ENCODE measurements at regions not wholly inside any gene's neighbourhood (a gene's known extent, or its start where the extent isn't known, plus 50 kb on each side); places are given as distances from the start of the nearest gene placed in this dataset.
"Not testable (repeated sequence)": the region's sequence is repeated elsewhere in the genome, so short reads cannot be mapped to it uniquely, and the experiment has no call there.

DNA sequence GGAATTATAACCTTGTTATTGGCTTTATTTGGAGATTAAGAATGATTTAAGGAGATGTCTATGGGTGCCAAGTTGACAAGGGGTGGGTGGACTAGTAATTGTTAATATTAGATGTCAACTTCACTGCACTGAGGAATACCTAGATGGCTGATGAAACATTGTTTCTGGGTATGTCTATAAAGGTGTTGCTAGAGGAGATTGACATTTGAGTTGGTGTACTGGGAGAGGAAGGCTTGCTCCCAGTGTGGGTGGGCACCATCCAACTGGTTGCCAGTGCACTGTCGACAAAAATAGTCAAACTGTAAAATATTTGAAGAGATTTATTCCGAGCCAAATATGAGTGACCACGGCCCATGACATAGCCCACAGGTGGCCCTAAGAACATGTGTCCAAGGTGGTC, 378.8 kb downstream of the NDFIP2 start:
- DNase-seq: no peak

DNA sequence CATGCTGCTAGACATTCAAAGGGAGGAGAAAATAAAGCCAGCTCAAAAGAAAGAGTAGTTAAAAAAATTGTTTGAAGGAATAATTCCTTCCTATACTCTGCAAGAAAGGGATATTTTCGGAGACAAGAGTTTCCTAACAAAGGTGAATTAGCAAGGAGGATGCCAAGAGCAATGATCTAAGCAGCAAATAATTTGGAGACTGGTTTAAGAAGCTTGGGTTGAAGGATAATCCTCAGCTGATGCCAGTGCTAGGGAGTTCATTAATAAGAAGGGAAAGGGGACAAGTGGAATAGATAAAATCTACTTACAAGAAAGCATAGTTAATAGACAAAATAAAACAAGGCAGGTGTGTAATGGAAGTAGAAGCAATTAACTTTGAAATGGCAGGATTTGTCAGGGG, 372.3 kb downstream of the NDFIP2 start:
- no peak for DNase-seq

DNA sequence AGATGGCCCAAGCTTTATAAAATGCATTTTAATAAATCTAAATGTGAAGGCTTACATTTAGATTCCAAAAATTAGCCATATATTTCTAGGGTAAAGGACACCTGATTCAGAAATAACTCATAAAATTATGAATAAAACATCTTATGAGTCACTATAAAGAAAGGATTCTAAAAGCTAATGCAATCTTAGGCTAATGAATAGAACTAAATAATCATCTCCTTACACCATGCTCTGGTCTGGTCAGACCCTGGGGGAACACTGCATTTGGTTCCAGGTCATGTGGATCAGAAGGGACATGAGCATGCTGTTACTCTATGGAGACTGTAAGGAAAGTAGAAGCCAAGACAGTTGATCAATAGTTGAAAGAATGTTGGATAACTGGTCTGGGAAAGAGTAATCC, 370.4 kb downstream of the NDFIP2 start:
- no peak for DNase-seq

DNA sequence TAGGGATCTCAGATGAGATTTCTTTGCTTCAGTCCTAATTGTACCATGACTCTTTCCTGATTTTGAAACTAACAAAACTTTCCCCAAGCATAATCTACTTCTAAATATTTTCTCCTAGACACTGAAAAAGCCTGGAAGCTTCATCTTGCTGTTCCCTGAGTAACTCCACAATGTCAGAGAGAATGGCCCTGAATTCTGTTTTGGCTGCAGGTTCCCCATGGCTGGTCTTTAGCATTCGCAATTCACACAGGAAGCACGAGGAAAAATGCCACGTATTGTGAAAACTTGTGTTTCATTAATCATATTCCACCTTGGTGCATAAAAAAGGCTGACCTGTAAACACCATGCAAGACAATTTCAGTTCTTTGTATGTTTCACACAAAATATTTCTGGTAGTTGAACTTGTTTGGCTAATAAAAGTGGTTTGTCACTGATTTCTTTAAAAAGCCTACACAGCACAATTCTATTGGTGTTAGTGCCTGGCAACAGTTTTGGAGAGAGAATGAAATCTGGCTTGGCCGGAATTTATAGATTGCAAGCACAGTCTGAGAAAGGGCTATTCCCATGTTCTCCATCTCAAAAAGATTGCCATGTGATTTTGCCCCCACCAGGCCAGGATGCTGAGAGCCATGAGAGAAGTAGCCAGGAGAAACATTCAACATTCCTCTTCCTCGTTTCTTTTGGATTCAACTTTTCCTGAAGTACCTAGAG, 367.1 kb downstream of the NDFIP2 start:
- no peak for DNase-seq

DNA sequence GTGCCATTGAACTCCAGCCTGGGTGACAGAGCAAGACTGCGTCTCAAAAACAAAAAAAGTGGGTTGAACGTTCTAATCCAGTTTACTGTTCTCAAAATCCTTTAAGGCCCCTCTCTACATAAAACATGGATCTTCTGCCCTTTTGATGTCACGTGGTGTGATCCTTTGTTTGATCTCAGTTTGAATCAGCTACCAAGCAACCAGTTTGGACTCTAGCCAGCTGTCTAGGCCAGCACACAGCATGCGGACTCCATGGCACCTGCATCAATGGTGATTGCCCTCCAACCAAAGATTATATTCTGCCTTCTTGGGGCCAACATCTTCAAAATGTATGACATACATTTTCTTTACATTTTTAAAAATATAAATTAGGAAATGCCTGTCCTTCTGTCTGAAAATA, 365.4 kb downstream of the NDFIP2 start:
- DNase-seq: no peak

DNA sequence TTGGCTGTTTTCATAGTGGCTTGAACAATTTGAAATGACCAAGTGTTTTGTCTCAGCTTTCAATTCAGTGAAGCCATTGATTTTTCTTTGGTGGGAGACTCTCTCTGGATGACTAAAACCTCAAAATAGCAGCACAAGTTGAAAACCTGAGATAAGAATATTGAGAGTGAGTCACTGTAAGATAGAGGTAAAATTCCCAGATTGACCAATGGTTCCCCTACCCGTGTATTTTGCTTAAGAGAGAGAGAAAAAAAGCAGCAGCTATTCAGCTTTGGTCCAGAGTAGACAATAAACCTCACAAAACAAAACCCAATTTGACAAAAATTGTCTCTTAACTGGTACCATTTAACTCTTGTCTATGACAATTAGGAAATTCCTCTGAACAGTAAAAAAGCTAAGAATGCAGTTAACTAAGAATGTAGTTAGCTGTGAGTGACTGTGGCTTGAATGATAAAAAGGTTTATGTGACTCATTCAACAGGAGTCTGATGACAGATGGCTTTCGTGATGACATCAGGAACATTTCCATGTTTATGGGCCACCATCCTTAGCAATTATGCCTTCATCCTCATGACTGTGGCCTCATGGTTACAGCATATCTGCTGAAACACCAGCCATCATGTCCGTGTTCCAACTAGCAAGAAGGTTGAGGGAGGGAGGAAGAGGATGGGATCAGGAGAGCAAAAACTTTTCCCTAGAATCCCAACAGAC, 356.9 kb downstream of the NDFIP2 start:
- no peak for DNase-seq

DNA sequence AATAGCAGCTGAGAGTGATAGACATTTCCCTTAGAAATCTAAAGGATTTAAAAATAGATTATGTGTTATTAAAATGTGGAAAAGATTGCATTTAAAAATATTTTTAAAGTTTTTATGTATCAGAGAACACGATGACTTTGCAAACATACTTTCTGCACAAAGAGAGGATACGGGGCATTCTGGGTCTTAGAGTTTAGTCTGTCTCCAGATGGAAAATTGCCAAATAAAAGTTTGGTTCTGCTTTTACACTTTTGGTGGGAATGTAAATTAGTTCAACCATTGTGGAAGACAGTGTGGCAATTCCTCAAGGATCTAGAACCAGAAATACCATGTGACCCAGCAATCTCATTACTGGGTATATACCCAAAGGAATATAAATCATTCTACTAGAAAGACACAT, 355.2 kb downstream of the NDFIP2 start:
- not testable (repeated sequence) for DNase-seq

DNA sequence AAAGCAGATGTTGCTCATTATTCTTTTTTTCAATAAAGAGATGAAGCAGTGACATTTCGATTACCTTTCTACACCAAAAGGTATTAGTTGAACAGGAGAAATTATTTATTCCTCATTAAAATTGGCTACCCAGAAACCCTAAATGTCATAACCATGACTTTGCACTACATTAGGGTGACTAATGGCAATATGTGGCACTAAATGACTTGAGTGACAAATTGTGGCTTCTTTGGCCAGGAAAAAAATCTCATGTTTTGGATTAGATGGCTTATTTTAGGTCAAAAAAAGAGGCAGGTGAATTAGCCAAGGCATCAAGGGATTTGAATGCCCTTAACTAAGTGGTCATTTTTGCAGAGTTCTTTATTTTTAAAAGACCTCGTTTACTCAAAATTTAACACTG, 353.9 kb downstream of the NDFIP2 start:
- no peak for DNase-seq

DNA sequence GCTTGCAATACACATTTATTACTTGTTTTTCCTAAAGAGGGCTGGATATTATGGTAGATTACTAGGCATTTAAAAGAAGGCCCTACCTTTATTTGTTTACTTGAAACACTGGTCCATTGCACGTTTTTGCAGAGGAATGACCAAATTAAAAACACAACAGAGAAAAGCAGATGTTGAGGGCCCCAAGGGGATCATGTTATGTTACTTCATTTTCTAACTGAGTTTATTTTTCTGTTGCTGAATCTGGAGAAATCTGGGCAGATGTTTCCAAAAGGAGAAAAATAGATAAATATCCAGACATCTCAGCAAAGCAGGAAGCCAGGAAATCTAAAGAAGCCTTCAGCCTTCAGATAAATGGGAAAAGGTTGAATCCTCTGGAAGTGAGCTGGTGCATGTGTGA, 353.0 kb downstream of the NDFIP2 start:
- DNase-seq: no peak

DNA sequence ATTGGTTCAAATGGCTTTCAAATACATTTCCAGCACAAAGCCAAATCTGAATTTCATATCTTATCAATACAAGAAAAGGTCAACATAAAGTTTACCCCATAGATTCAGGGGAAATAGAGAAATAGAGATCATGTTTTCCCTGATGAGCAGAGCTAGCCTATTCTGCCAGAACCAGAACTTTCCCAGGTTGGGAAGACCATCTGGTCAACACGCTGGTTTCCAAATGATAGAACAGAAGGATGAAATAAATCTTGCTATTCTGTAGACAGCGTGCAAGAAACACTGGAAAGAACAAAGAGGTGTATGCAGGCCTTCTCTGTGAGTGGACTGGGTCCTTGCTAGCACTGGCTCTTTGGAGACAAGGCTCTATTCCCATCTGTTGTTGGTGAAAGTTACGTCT, 350.6 kb downstream of the NDFIP2 start:
- no peak for DNase-seq

DNA sequence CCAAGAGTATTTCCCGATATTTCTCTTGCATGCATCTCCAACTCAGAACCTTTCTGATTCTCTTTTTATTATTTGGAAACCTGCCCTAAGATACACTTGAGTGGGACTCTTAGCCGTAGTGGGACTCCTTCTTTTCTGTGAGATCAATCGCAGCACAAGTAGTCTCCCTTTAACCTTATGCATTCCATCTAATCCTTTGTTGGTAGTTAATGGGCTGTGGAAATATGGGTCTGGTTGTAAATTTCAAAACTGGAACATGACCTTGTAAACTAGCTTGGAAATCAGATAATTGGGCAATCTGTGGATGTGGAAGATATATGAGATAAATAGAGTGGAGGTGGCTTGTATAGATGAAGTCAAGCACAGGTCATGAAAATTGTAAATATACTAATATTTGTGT, 350.0 kb downstream of the NDFIP2 start:
- DNase-seq: no peak

DNA sequence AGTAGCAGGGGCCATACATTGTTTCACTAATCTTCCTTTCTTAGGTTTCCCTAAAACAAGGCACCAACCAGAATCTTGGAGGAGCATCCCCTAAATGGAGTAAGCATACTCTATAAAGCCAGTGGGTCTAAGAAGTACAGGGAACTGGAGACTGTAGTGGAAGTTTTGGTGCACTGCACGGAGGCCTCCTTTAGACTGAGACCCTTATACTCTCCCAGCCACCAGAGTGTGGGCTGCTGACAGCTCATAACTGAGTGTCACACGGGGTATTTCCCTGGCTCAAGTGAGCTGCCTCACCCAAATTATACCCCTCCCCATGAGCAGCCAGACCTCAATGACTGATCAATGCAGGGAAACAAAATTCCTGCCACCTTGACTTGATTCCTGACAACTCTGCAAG, 349.5 kb downstream of the NDFIP2 start:
- DNase-seq: no peak

DNA sequence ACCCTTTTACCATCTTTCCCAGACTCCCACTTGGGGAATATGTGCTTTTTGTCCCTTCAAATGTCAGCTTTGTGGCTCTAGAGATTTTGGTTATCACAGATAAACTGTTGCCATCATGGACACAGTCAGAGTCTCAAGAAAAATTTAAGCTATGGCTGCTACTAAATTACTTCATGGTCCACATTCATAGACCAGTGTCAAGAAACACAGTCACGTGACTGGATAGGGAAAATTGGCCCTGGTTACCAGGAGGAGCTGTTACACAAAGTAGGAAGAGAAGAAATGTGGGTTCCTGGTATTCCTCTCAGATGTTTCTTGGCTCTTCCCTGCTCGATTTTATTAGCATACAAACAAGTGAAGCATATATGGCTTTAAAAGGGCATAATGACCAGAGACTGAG, 348.9 kb downstream of the NDFIP2 start:
- DNase-seq: no peak

DNA sequence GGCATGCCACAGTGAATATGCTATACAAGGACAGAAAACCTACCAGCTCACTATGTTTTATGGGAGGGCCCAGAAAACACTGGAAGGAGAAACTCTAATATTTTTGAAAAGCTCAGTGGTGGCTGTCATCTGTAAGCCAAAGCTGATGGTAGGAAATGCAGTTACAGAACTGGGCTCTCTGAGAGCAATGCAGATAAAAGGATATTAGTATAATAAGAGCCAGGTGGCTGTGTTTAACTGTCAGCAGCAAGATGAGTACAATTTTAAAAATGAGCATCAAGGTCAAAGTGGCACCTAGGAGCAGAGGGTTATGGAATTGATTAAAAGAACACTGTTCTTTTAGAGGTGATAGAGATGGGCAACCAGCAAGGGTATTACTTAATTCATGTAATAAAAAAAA, 345.0 kb downstream of the NDFIP2 start:
- DNase-seq: no peak

DNA sequence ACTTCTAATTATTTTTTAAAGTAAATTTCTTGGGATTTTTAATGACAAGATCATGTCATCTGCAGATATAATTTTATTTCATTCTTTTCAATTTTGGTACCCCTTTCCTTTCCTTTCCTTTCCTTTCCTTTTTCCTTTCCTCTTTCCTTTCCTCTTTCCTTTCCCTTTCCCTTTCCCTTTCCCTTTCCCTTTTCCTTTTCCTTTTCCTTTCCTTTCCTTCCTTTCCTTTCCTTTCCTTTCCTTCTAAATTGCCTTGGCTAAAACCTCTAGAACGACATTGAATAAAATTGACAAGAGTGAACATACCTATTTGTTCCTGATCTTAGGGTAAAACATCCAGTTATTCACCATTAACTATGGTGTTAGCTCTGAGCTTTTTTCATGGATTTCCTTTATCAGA, 334.1 kb downstream of the NDFIP2 start:
- DNase-seq: no peak

DNA sequence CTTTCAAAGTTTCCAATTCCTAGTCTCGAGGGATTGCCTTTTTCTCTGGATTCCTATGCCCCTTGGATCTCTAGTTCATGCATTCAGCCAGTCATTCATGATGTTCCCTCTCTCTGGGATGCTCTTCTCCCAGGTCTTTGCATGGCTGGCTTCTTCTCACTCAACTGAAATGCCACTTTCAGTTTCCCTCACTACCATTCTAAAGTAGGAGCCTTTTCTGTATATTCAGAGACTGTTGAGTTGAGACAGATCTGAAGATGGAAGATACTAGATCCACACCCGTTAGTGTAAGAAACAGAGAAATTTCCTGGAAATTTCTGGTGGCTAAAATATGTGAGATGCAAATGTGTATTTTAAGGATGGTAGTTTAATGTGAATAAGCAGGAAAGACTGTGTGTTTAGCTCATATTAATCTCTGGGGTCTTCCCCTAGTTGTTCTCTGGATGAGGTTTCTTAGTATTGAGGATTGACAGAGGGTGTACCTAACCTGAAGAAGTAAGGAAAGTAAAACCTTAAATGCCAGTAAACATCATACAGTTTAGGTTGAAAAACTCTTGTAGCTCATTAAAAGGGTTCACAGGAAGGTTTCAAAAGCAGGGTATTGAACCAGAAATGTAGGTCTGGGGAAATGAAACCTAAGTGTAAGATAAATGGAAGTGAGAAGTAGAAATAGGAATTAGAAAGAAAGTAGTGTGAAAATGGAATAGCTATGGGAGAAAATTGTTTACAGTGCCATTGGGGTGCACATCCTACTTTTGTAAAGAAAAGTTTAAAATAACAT, 331.3 kb downstream of the NDFIP2 start:
- no peak for DNase-seq

DNA sequence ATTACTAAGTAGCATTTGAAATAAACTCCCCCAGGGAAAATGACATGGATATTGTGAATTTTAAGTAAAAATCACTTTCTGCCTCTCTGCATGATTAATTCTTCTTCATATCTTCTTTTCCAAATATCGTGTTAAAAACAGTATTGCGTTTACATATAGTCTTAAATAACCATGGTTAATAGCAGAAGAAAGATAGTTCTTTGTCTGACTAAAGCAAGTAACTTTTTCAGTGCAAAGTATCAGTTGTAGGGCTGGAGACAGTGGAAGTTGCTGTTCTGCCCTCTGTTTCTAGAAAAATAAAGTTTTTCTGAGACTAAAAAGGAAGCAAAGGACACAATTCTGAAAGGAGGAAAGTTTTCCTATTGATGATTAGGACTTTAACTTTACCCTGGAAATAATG, 330.2 kb downstream of the NDFIP2 start:
- no peak for DNase-seq

DNA sequence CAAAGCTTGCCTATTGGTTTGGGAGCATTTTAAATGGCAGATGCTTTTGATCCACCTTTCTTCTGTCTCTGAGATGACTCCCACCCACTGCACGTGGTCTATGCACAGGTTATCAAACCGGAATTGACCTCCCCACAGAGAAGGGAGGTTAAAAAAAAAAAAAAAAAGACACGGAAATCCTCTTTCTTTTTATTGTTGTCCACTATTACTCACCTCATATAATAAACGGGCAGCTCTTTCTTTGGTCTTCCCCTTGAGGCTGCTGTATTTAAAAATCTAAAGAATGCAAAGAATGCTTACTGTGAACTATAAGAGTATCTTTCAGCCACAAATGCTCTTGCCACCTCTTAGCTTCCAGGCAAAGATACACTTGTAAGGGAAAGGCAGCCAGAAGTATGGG, 329.7 kb downstream of the NDFIP2 start:
- DNase-seq: no peak

DNA sequence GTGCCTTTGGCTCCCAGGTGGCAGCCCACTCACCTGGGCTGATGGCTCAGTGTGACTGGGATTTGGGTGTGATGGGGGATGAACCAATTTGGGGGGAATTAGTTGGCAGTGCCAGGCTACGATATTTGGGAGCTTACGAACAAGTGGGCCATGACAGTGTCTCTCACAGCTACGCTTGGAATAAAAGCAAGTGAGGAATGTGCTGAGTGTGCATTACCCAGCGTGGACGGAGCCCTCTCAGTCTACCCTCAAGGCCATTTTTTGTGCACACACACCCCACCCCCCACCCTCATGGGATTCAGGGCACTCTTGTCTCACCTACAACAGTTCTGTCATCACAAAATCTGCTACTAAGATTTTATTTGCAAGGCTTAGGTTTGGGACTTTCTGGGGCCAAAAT, 329.1 kb downstream of the NDFIP2 start:
- no peak for DNase-seq

DNA sequence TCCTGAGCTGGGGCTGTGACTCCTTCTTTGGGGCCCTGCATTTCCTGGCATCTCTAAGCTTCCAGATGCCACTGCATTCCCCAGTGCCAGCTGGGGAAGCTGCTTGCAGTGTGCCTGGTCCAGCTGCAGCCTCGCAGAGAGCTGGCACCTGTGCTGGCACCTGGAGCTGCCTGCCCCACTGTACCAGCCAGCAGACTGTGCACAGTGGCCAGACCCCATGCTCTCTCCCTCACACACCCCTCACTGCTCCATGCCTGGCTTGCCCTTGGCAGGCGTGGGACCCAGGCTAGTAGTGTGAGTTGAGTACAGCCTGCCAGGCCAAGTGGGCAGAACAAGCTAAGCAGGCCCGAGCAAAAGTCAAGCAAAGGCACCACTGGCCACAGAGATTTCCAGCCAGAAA, 327.5 kb downstream of the NDFIP2 start:
- DNase-seq: no peak

DNA sequence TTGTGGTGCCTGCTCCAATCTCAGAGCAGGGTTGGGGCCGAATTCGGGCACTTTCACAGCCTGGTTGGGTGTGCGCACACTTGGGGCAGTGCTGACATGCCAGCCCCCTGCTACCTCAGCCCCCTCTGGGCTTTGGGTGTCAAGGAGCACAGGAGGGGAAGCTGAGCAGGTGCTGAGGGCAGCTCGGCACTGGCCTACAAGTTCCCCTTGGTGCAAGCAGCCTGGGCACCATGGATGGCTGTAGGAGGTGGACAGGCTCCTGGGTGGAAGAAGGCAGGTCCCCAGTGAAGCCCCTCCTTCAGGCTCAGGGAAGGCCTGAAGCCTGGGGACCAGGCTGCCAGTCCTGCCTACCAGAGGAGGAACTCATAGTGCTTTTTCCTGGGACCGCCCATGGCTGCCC, 326.6 kb downstream of the NDFIP2 start:
- no peak for DNase-seq

DNA sequence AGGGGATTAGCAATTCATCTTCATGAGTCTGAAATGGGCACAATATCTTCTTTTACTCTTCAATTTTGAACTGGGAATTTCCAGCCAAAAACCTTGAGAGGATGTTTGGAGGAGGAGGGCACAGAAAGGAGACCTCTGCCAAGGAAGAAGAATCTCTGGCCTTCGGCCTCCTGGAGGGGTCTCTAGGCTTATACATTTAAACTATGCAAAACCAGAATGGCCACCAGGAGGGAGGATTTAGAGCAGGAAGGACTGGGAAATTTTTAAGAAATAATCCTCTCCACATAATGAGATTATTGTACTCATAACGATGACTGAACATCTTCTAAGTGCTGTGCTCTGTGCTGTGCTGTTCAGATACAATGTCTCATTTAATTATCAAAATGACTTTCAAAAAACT, 325.9 kb downstream of the NDFIP2 start:
- no peak for DNase-seq

DNA sequence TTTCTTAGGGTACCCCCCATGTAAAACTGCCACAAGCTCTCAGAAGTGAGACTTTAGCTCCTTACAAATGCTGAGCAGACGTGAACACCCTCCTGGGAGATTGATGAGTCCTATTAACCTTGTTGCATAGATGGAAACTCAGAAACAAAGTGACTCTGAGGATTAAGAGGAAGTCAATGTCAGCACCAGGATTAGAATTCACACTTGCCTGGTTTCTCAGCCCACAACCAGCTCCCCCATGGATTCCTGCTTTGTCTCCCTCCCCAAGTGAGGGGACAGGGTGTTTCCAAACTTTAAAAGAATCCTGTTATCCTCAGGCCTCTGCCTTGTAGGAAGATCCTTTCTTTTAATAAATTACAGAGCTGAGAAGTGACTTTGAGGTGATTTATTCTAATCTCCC, 324.4 kb downstream of the NDFIP2 start:
- no peak for DNase-seq

DNA sequence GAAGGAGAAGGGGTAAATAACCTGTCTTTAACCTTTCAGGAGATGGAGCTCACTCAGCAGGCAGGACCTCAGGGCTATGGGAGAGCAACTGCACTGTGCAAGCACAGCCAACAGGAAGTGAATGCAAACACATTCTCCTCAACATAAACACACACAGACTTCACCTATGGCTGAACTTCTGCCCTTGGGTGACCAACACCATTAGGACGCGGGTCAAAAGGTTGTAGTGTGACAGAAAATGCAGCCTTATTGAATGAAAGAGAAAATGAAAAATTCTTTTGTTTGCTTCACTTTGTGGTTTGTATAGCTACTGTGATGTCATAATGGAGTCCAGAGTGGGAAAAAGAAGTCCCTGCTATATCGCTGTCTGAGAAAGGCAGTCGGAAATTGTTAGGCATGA, 323.0 kb downstream of the NDFIP2 start:
- DNase-seq: no peak
